ENCODE measurements at regions not wholly inside any gene's neighbourhood (a gene's known extent, or its start where the extent isn't known, plus 50 kb on each side); places are given as distances from the start of the nearest gene placed in this dataset.

GRCh38 chr6:15026832-15027231 is 219.0 kb upstream of the JARID2 start (continued):
- TF ChIP-seq RCOR2 (CRISPR knock-in tag; IDR thresholded peaks at IDR 0.05) (peak; percentile 55; the same call in 1 of the 2 replicates), RARG (CRISPR knock-in tag; IDR thresholded peaks at IDR 0.05; ENCODE audit: low read depth) (no peak), GABPB1 (CRISPR knock-in tag; IDR thresholded peaks at IDR 0.05) (no peak; the same call in 1 of the 2 replicates), PHF21A (CRISPR knock-in tag; IDR thresholded peaks at IDR 0.05) (0 out of 2 replicates have a peak, but pooled peaks have one; percentile 22), THAP11 (CRISPR knock-in tag; IDR thresholded peaks at IDR 0.05) (0 out of 2 replicates have a peak, but pooled peaks have one; percentile 30), ZNF501 (CRISPR knock-in tag; IDR thresholded peaks at IDR 0.05) (peak; percentile 65; the same call in 1 of the 2 replicates), FOXO1 (CRISPR knock-in tag; IDR thresholded peaks at IDR 0.05) (peak; percentile 87), POGK (CRISPR knock-in tag; conservative IDR thresholded peaks at IDR 0.05) (peak; percentile 22; the same call in 1 of the 2 replicates), PAWR (CRISPR knock-in tag; IDR thresholded peaks at IDR 0.05; ENCODE audit: borderline replicate concordance) (no peak), SMC3 (IDR thresholded peaks at IDR 0.05; ENCODE audit: low read length) (no peak), SNRNP70 (IDR thresholded peaks at IDR 0.05; ENCODE audit: low read depth, low read length) (no peak), E2F5 (CRISPR knock-in tag; conservative IDR thresholded peaks at IDR 0.05) (no peak), JUN (CRISPR knock-in tag; IDR thresholded peaks at IDR 0.05) (no peak), ZNF761 (CRISPR knock-in tag; conservative IDR thresholded peaks at IDR 0.05) (no peak), TFE3 (CRISPR knock-in tag; IDR thresholded peaks at IDR 0.05) (0 out of 2 replicates have a peak, but pooled peaks have one; percentile 16), ZNF335 (CRISPR knock-in tag; IDR thresholded peaks at IDR 0.05) (no peak), ZGPAT (CRISPR knock-in tag; IDR thresholded peaks at IDR 0.05) (no peak), NFYC (CRISPR knock-in tag; IDR thresholded peaks at IDR 0.05) (no peak), ZNF879 (CRISPR knock-in tag; IDR thresholded peaks at IDR 0.05) (no peak), HDAC2 (CRISPR knock-in tag; IDR thresholded peaks at IDR 0.05) (0 out of 2 replicates have a peak, but pooled peaks have one; percentile 46), NAIF1 (CRISPR knock-in tag; IDR thresholded peaks at IDR 0.05; ENCODE audit: borderline replicate concordance) (no peak)
- TF ChIP-seq, protein P1, sequence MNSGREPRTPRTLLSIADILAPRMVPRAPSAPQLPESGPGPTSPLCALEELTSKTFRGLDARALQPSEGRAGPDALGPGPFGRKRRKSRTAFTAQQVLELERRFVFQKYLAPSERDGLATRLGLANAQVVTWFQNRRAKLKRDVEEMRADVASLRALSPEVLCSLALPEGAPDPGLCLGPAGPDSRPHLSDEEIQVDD (CRISPR knock-in tag; IDR thresholded peaks at IDR 0.05; ENCODE audit: borderline replicate concordance) = no peak
- TF ChIP-seq, protein P2, sequence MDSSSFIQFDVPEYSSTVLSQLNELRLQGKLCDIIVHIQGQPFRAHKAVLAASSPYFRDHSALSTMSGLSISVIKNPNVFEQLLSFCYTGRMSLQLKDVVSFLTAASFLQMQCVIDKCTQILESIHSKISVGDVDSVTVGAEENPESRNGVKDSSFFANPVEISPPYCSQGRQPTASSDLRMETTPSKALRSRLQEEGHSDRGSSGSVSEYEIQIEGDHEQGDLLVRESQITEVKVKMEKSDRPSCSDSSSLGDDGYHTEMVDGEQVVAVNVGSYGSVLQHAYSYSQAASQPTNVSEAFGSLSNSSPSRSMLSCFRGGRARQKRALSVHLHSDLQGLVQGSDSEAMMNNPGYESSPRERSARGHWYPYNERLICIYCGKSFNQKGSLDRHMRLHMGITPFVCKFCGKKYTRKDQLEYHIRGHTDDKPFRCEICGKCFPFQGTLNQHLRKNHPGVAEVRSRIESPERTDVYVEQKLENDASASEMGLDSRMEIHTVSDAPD (CRISPR knock-in tag; IDR thresholded peaks at IDR 0.05) = no peak

All from HepG2 (cell line).